Naive B cell (primary cell): ENCODE measurements at regions not wholly inside any gene's neighbourhood (a gene's known extent, or its start where the extent isn't known, plus 50 kb on each side); places are given as distances from the start of the nearest gene placed in this dataset.

Experiments used
- ATAC-seq, 2 donors: fragments of 150-1000 bp; cut with Tn5 transposase; 2 replicates each; pipeline ENCODE4 v1.10.0; 2021; ENCODE audit warnings: low read depth in 2 of 2, mild to moderate bottlenecking in 2 of 2, moderate library complexity in 2 of 2
- DNase-seq: peaks from one replicate; pipeline ENCODE4 v3.0.0; 2022
- H3K27ac Mint-ChIP-seq, 6 donors: one replicate each; pipeline ENCODE4 v1.8.0; 2020 to 2022; ENCODE audit warnings: mild to moderate bottlenecking in 6 of 6, mixed read lengths in 6 of 6, moderate library complexity in 5 of 6, inconsistent platforms in 2 of 6
- H3K27me3 Mint-ChIP-seq, 3 donors: one replicate each; pipeline ENCODE4 v1.8.0; 2021 to 2022; ENCODE audit warnings: mixed read lengths in 3 of 3, mild to moderate bottlenecking in 1 of 3
- H3K36me3 Mint-ChIP-seq, 2 donors: one replicate each; pipeline ENCODE4 v1.8.0; 2020 to 2022; ENCODE audit warnings: mixed read lengths in 2 of 2, inconsistent platforms in 1 of 2, mild to moderate bottlenecking in 1 of 2
- H3K4me1 Mint-ChIP-seq, 3 donors: one replicate each; pipeline ENCODE4 v1.8.0; 2020 to 2022; ENCODE audit warnings: mixed read lengths in 3 of 3, inconsistent platforms in 1 of 3, mild to moderate bottlenecking in 1 of 3, moderate library complexity in 1 of 3
- H3K4me3 Mint-ChIP-seq, 8 donors: one replicate each; pipeline ENCODE4 v1.8.0; 2020 to 2022; ENCODE audit warnings: mild to moderate bottlenecking in 8 of 8, mixed read lengths in 8 of 8, moderate library complexity in 8 of 8, inconsistent platforms in 2 of 8
- H3K9me3 Mint-ChIP-seq, 7 donors: one replicate each; pipeline ENCODE4 v1.8.0; 2020 to 2022; ENCODE audit warnings: mixed read lengths in 7 of 7, mild to moderate bottlenecking in 5 of 7, inconsistent platforms in 2 of 7, moderate library complexity in 1 of 7

DNA sequence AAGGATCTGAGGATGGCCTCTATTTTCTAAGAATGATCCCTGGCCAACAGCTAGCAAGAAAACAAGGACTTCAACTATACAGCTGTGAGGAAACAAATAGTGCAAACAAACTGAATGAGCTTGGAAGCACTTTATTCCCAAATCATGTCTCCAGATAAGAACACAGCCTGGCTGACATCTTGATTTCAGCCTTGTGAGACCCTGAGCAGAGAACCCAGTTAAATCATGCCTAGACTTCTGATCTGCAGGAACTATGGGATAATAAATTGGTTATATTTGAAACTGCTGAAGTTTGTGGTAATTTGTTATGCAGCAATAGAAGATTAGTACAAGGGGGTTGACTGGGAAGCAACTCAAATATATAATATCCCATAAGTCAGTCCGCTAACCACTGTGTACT is 183.9 kb upstream of the BMP4 start:
- peaks cover 0 to 14% (median 8%) of the 10 kb centered on the region in 3 donors for H3K27me3 Mint-ChIP-seq
- no peak for DNase-seq

DNA sequence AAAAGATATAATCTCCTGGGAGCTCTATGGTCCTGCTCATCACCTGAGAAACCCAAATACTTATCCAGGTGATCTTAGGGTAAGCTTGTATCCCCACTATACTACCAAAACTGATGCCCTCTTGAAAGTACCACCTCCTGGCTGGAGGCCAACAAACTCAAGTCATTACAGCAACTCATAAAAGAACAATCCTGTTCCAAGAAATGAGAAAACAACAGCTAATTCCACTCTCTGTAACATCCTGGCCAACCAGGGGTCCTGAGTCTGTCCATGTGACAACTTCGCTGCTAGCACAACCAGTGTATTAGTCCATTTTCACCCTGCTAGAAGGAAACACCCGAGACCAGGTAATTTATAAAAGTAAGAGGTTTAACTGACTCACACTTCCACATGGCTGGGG is 190.0 kb upstream of the BMP4 start:
- Mint-ChIP-seq H3K27me3 (peaks cover 0 to 8% (median 7%) of the 10 kb centered on the region in 3 donors), H3K4me3 (no peak overlapping the region), H3K4me1 (no peaks in the 10 kb centered on the region), H3K27ac (no peak overlapping the region), H3K9me3 (peaks cover 5 to 27% (median 16%) of the 10 kb centered on the region in 7 donors), H3K36me3 (peaks cover 0 to 7% of the 10 kb centered on the region in 2 donors)
- DNase-seq, result no peak
- ATAC-seq, result no peak

More for the DNA sequence above, 183.9 kb upstream of the BMP4 start:
- Mint-ChIP-seq H3K36me3 (no peaks in the 10 kb centered on the region), H3K9me3 (peaks cover 0 to 4% (median 0%) of the 10 kb centered on the region in 7 donors), H3K4me1 (no peaks in the 10 kb centered on the region), H3K27ac (no peak overlapping the region), H3K4me3 (no peak overlapping the region)
- ATAC-seq, result no peak

- H3K4me3 Mint-ChIP-seq, result no peak overlapping the region
- no peak overlapping the region for H3K27ac Mint-ChIP-seq
- DNase-seq, result no peak
- H3K27me3 Mint-ChIP-seq, result peaks cover 0 to 7% (median 4%) of the 10 kb centered on the region in 3 donors
- ATAC-seq, result no peak
- H3K4me1 Mint-ChIP-seq, result no peaks in the 10 kb centered on the region
- peaks cover 5 to 27% (median 16%) of the 10 kb centered on the region in 7 donors for H3K9me3 Mint-ChIP-seq
- H3K36me3 Mint-ChIP-seq, result peaks cover 0 to 7% of the 10 kb centered on the region in 2 donors
Observed at GRCh38 chr14:54147282-54147681, 190.7 kb upstream of the BMP4 start.

DNA sequence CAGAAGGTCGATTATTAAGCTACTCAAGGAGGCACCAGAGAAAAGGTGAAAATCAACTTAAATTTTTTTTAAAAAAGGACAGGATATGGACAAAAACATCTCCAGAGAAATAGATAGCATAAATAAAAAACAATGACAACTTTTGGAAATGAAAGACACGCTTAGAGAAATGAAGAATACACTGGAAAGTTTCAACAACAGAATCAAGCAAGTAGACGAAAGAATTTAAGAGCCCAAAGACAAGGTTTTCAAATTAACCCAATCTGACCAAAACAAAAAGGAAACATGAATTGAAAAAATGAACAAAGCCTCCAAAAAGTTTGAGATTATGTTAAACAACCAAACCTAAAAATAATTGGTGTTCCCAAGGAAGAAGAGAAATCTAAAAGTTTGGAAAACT is 191.1 kb upstream of the BMP4 start:
- ATAC-seq (no peak), DNase-seq (no peak)
- H3K36me3 Mint-ChIP-seq, result peaks cover 0 to 7% of the 10 kb centered on the region in 2 donors
- no peaks in the 10 kb centered on the region for H3K4me1 Mint-ChIP-seq
- H3K9me3 Mint-ChIP-seq, result peaks cover 5 to 27% (median 16%) of the 10 kb centered on the region in 7 donors
- H3K4me3 Mint-ChIP-seq, result no peak overlapping the region
- no peak overlapping the region for H3K27ac Mint-ChIP-seq
- H3K27me3 Mint-ChIP-seq, result peaks cover 0 to 7% (median 0%) of the 10 kb centered on the region in 3 donors

GRCh38 chr14:54148251-54148650 is 191.6 kb upstream of the BMP4 start:
- Mint-ChIP-seq H3K4me1 (no peaks in the 10 kb centered on the region), H3K27me3 (peaks cover 0 to 7% (median 0%) of the 10 kb centered on the region in 3 donors), H3K4me3 (no peak overlapping the region), H3K9me3 (peaks cover 5 to 27% (median 16%) of the 10 kb centered on the region in 7 donors), H3K27ac (no peak overlapping the region), H3K36me3 (peaks cover 0 to 7% of the 10 kb centered on the region in 2 donors)
- DNase-seq (no peak), ATAC-seq (no peak)

DNA sequence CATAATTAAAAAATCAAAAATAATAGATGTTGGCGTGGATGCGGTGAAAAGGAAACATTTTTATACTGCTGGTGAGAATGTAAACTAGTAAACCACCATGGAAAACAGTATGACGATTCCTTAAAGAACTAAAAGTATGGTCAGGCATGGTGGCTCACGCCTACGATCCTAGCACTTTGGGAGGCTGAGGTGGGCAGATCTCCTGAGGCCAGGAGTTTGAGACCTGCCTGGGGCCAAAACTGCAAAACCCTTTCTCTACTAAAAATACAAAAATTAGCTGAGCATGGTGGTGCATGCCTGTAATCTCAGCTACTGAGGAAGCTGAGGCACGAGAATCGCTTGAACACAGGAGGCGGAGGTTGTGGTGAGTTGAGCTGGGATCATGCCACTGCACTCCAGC is 195.7 kb upstream of the BMP4 start:
- Mint-ChIP-seq H3K36me3 (peaks cover 0 to 7% of the 10 kb centered on the region in 2 donors), H3K27ac (no peak overlapping the region), H3K4me1 (no peaks in the 10 kb centered on the region), H3K9me3 (peaks cover 5 to 22% (median 14%) of the 10 kb centered on the region in 7 donors), H3K4me3 (no peak overlapping the region), H3K27me3 (no peaks in the 10 kb centered on the region)
- no peak for DNase-seq
- ATAC-seq, result no peak

- Mint-ChIP-seq H3K4me1 (no peaks in the 10 kb centered on the region), H3K27ac (no peak overlapping the region), H3K4me3 (no peak overlapping the region), H3K9me3 (peaks cover 0 to 1% (median 0%) of the 10 kb centered on the region in 7 donors), H3K36me3 (no peaks in the 10 kb centered on the region), H3K27me3 (peaks cover 23 to 33% (median 29%) of the 10 kb centered on the region in 3 donors)
- DNase-seq, result no peak
- no peak for ATAC-seq
Observed at GRCh38 chr14:54166049-54166950, 209.7 kb upstream of the BMP4 start.

DNA sequence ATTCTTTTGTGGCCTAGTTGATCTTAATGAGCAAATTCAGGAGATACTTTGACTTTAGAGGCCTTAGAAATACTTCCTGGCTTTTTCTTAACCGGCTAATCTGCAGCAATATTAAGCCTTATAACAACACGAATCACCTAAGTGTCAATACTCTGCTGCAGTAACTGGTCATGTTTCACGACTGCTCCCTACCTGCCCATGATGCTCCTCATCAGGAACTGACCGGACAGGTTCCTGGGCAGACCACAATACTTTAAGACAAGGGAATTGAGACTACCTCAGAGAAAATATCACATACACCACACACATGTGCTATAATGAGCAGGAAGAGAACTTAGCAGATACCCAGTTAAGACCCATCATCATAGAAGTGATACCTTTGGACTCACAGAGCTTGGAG is 211.9 kb upstream of the BMP4 start:
- Mint-ChIP-seq H3K27me3 (peaks cover 8 to 12% (median 11%) of the 10 kb centered on the region in 3 donors), H3K27ac (no peak overlapping the region), H3K4me3 (peak overlapping the region in 1 of 8 donors; percentile 74)

GRCh38 chr14:54169254-54169924 is 212.8 kb upstream of the BMP4 start:
- Mint-ChIP-seq H3K9me3 (no peaks in the 10 kb centered on the region), H3K36me3 (no peaks in the 10 kb centered on the region), H3K27me3 (peaks cover 2 to 4% (median 4%) of the 10 kb centered on the region in 3 donors), H3K4me3 (no peak overlapping the region), H3K27ac (no peak overlapping the region), H3K4me1 (no peaks in the 10 kb centered on the region)
- no peak for ATAC-seq
- no peak for DNase-seq

More for the DNA sequence above, 211.9 kb upstream of the BMP4 start:
- H3K4me1 Mint-ChIP-seq, result no peaks in the 10 kb centered on the region
- H3K9me3 Mint-ChIP-seq, result no peaks in the 10 kb centered on the region
- H3K36me3 Mint-ChIP-seq, result no peaks in the 10 kb centered on the region
- ATAC-seq (no peak), DNase-seq (no peak)

DNA sequence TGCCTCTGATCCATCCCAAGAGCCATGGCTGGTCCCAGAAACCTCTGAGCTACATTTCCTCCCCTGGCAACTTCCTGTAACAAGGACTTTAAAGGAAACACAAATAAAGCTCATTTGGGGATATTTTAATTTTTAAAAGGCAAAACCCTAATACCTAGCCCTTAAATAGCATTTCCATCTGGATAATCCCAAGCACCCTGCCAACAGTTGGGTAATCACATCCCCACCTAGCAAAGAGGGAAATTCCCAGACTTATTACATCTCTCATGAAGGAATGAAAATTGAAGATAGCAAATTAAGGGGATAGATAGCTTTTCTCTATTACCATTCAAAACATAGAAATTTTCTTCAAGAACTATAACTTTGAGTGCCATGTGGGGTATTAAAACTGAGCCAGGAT is 213.7 kb upstream of the BMP4 start:
- no peaks in the 10 kb centered on the region for H3K4me1 Mint-ChIP-seq
- H3K27me3 Mint-ChIP-seq, result peaks cover 0 to 2% (median 0%) of the 10 kb centered on the region in 3 donors

DNA sequence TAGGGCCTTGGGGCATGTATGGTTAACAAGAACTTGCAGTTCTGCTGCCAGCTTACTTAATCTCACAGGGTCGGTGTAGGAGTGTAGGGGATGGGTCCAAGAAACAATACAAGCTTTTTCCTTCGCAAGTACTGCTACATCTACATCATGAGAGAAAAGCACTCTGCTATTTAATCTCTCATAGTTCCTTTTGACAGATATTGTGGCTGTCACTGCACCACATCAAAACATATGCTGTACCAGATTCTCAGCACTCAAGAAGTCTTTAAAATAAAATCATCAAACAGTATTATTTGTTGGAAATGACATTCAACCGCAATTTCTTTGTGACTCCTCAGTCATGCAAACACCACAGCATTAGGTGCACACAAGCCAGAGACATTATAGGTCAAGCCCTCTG is 215.5 kb upstream of the BMP4 start:
- no peak for ATAC-seq
- no peaks in the 10 kb centered on the region for H3K36me3 Mint-ChIP-seq

More for the DNA sequence above, 213.7 kb upstream of the BMP4 start:
- ATAC-seq, result no peak
- Mint-ChIP-seq H3K4me3 (no peak overlapping the region), H3K36me3 (no peaks in the 10 kb centered on the region), H3K27ac (no peak overlapping the region), H3K9me3 (no peaks in the 10 kb centered on the region)
- no peak for DNase-seq

DNA sequence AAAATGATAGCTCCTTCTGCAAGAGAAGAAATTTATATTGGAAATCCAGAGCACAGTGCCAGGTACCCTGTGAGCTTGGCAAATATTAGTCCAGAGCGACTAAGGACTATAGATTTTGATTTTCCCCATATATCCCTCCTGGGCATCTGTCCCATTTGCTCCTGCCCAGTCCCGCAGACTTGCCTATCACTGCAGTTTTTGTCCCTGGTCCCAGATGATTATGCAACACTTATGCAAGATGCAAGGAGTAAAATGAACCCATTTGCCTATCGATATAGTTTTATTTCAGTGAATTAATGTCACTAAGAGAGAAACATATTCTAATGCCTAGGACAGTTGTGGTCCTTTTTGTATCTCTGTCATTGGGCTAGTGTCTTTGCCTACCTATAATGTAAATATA is 215.9 kb upstream of the BMP4 start:
- H3K36me3 Mint-ChIP-seq, result no peaks in the 10 kb centered on the region
- no peaks in the 10 kb centered on the region for H3K4me1 Mint-ChIP-seq
- peaks cover 5 to 12% (median 8%) of the 10 kb centered on the region in 3 donors for H3K27me3 Mint-ChIP-seq
- no peaks in the 10 kb centered on the region for H3K9me3 Mint-ChIP-seq
- no peak overlapping the region for H3K4me3 Mint-ChIP-seq
- ATAC-seq, result no peak
- no peak for DNase-seq
- no peak overlapping the region for H3K27ac Mint-ChIP-seq

More for the DNA sequence above, 215.5 kb upstream of the BMP4 start:
- Mint-ChIP-seq H3K4me3 (no peak overlapping the region), H3K9me3 (no peaks in the 10 kb centered on the region), H3K27ac (no peak overlapping the region), H3K4me1 (no peaks in the 10 kb centered on the region), H3K27me3 (peaks cover 3 to 10% (median 5%) of the 10 kb centered on the region in 3 donors)
- no peak for DNase-seq

DNA sequence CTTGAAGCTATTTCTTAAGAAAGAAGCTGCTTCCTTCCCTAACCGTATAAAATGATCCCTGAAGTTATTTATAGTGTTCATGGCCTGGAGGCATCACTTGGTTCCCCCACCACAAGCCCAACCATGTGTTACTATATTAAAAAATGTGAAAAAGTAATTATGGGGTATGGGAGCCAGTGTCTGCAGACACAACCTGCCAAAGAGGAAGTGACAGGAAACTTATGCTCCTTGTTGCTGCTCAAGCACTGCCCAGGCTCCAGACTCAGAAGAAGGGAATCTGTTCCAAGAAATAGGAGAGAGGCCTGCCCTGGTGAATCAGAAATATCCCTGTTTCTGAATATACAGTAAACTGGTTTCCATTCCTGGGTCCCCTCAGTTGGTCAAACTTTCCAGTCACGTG is 217.2 kb upstream of the BMP4 start:
- ATAC-seq (no peak), DNase-seq (no peak)
- Mint-ChIP-seq H3K36me3 (no peaks in the 10 kb centered on the region), H3K4me1 (no peaks in the 10 kb centered on the region), H3K27ac (peak overlapping the region in 1 of 6 donors; percentile 56), H3K9me3 (no peaks in the 10 kb centered on the region), H3K4me3 (no peak overlapping the region), H3K27me3 (peaks cover 15 to 23% (median 16%) of the 10 kb centered on the region in 3 donors)

GRCh38 chr14:54174457-54174856 is 217.8 kb upstream of the BMP4 start:
- DNase-seq (no peak), ATAC-seq (no peak)
- no peak overlapping the region for H3K27ac Mint-ChIP-seq
- no peak overlapping the region for H3K4me3 Mint-ChIP-seq
- H3K36me3 Mint-ChIP-seq, result no peaks in the 10 kb centered on the region
- H3K27me3 Mint-ChIP-seq, result peaks cover 16 to 23% (median 21%) of the 10 kb centered on the region in 3 donors
- H3K4me1 Mint-ChIP-seq, result no peaks in the 10 kb centered on the region
- no peaks in the 10 kb centered on the region for H3K9me3 Mint-ChIP-seq
